ENCODE measurements at regions not wholly inside any gene's neighbourhood (a gene's known extent, or its start where the extent isn't known, plus 50 kb on each side); places are given as distances from the start of the nearest gene placed in this dataset.

DNA sequence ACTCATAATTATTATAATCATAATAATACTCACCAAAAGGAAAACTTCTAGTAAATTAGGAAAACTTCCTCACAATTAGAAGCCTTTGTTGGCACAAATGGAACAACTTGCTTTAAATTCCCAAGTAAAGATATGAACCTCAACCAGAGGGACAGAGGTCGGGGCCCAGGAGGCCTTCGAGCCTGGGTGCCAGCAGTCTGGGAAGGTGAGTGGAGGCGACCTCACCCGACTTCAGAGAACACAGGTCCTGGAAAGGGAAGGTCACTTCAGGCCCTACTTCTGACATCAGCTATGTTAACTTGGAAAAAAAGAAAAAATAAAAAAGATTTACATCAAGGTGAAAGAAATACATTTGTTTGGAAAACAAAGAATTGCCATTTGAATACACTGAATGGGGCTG lies 350.0 kb upstream of the MYT1L start:
- H3K4me3 Mint-ChIP-seq: no peak overlapping the region
- H3K27me3 ChIP-seq: no peaks in the 10 kb centered on the region
- no peak overlapping the region for H3K9ac ChIP-seq
- H3K9me3 ChIP-seq (ENCODE audit: low read depth): no peaks in the 10 kb centered on the region
- DNase-seq (ENCODE audit: low spot score): no peak
- H3K27ac ChIP-seq: no peak overlapping the region
- H3K4me3 ChIP-seq: no peak overlapping the region
- H3F3A ChIP-seq (ENCODE audit: low read depth): no peaks in the 10 kb centered on the region
- H3K36me3 Mint-ChIP-seq: no peaks in the 10 kb centered on the region
- H3K4me2 ChIP-seq: no peak overlapping the region
- no peak overlapping the region for H3K27ac Mint-ChIP-seq
- H4K20me1 ChIP-seq (ENCODE audit: low read depth): no peaks in the 10 kb centered on the region
- H3K36me3 ChIP-seq: no peaks in the 10 kb centered on the region
- H3K4me1 Mint-ChIP-seq: peaks cover 6% of the 10 kb centered on the region
- H3K79me2 ChIP-seq (ENCODE audit: low read depth): no peaks in the 10 kb centered on the region
- no peaks in the 10 kb centered on the region for H3K4me1 ChIP-seq
- no peaks in the 10 kb centered on the region for H3K9me3 Mint-ChIP-seq
- H2AFZ ChIP-seq (replicated peaks): no peak overlapping the region
- TF ChIP-seq EZH2 (IDR thresholded peaks at IDR 0.05) (no peak), EZH2phosphoT487 (IDR thresholded peaks at IDR 0.05) (no peak)
- TF ChIP-seq, protein P1, sequence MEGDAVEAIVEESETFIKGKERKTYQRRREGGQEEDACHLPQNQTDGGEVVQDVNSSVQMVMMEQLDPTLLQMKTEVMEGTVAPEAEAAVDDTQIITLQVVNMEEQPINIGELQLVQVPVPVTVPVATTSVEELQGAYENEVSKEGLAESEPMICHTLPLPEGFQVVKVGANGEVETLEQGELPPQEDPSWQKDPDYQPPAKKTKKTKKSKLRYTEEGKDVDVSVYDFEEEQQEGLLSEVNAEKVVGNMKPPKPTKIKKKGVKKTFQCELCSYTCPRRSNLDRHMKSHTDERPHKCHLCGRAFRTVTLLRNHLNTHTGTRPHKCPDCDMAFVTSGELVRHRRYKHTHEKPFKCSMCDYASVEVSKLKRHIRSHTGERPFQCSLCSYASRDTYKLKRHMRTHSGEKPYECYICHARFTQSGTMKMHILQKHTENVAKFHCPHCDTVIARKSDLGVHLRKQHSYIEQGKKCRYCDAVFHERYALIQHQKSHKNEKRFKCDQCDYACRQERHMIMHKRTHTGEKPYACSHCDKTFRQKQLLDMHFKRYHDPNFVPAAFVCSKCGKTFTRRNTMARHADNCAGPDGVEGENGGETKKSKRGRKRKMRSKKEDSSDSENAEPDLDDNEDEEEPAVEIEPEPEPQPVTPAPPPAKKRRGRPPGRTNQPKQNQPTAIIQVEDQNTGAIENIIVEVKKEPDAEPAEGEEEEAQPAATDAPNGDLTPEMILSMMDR (IDR thresholded peaks at IDR 0.05): no peak
- H3K27me3 Mint-ChIP-seq (ENCODE audit: insufficient read depth, low read depth): peaks cover 4% of the 10 kb centered on the region

DNA sequence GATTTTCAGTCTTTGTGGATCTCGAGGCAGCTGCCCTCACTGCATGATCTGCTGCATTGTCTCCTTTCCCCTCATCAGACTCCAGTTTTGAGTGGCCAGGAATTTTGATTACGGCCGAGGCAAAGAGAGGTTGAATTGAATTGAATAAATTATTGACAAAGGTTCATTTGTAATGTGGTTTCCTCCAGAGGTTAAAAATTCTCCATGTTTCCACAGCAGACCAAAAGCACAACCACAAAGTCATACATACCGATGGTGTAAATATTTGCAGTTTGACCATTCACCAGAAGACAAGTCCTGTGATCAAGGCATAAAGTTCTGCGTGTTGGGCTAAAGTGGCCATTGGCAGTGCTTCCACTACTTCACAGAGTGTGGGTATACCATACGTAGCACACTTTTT lies 343.8 kb upstream of the MYT1L start:
- no peak overlapping the region for H3K4me3 ChIP-seq
- DNase-seq (ENCODE audit: low spot score): no peak
- H3K4me3 Mint-ChIP-seq: no peak overlapping the region
- H3K4me1 ChIP-seq: no peaks in the 10 kb centered on the region
- no peak overlapping the region for H3K9ac ChIP-seq
- no peaks in the 10 kb centered on the region for H3K79me2 ChIP-seq (ENCODE audit: low read depth)
- H3K36me3 ChIP-seq: no peaks in the 10 kb centered on the region
- no peak overlapping the region for H3K4me2 ChIP-seq
- H3K27ac Mint-ChIP-seq: no peak overlapping the region
- peaks cover 2% of the 10 kb centered on the region for H3K36me3 Mint-ChIP-seq
- H3K9me3 ChIP-seq (ENCODE audit: low read depth): no peaks in the 10 kb centered on the region
- peaks cover 8% of the 10 kb centered on the region for H3K4me1 Mint-ChIP-seq
- TF ChIP-seq EZH2 (IDR thresholded peaks at IDR 0.05) (no peak), EZH2phosphoT487 (IDR thresholded peaks at IDR 0.05) (no peak)
- TF ChIP-seq, protein P1 (IDR thresholded peaks at IDR 0.05): no peak
- H3K9me3 Mint-ChIP-seq: peaks cover 6% of the 10 kb centered on the region
- H3F3A ChIP-seq (ENCODE audit: low read depth): no peaks in the 10 kb centered on the region
- H3K27me3 ChIP-seq: no peaks in the 10 kb centered on the region
- H2AFZ ChIP-seq (replicated peaks): no peak overlapping the region
- no peaks in the 10 kb centered on the region for H4K20me1 ChIP-seq (ENCODE audit: low read depth)
- H3K27me3 Mint-ChIP-seq (ENCODE audit: insufficient read depth, low read depth): peaks cover 7% of the 10 kb centered on the region
- H3K27ac ChIP-seq: no peak overlapping the region

DNA sequence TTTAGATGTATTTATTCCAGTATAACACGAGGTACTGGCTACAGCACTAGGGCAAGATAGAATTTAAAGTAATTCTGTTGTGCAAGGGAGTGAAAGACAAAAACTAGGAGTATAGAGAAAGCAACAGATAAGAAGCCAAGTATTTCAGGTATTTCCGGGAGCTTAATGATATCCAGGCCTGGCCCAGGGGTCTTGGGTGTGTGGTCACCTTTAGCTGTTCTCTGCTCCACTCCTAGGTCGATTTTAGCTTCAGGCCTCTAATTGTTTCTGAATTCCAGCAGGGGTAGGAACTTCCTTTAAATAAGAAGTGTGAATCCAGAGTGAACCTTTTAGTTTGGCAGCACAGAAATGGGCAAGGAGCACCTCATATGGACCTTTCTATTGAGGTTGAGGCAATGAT lies 342.3 kb upstream of the MYT1L start:
- Histone ChIP-seq H3K27ac (no peak overlapping the region), H3K27me3 (no peaks in the 10 kb centered on the region), H2AFZ (replicated peaks) (no peak overlapping the region), H3K9me3 (ENCODE audit: low read depth) (no peaks in the 10 kb centered on the region), H3K4me3 (no peak overlapping the region), H3K9ac (no peak overlapping the region), H3K36me3 (no peaks in the 10 kb centered on the region), H3K4me2 (no peak overlapping the region), H3K4me1 (no peaks in the 10 kb centered on the region), H4K20me1 (ENCODE audit: low read depth) (no peaks in the 10 kb centered on the region), H3K79me2 (ENCODE audit: low read depth) (no peaks in the 10 kb centered on the region), H3F3A (ENCODE audit: low read depth) (no peaks in the 10 kb centered on the region)
- DNase-seq (ENCODE audit: low spot score): no peak
- H3K4me1 Mint-ChIP-seq: peaks cover 8% of the 10 kb centered on the region
- TF ChIP-seq, protein P1 (IDR thresholded peaks at IDR 0.05): no peak
- TF ChIP-seq EZH2phosphoT487 (IDR thresholded peaks at IDR 0.05) (no peak), EZH2 (IDR thresholded peaks at IDR 0.05) (no peak)
- peaks cover 6% of the 10 kb centered on the region for H3K27me3 Mint-ChIP-seq (ENCODE audit: insufficient read depth, low read depth)
- no peak overlapping the region for H3K27ac Mint-ChIP-seq
- peaks cover 6% of the 10 kb centered on the region for H3K9me3 Mint-ChIP-seq
- no peak overlapping the region for H3K4me3 Mint-ChIP-seq
- peaks cover 2% of the 10 kb centered on the region for H3K36me3 Mint-ChIP-seq
